Activated CD4-positive, alpha-beta T cell treated with anti-CD3 and anti-CD28 coated beads, Interleukin-2, amount 10 ng/mL, durations not matched to agents 7 days and 5 days (primary cell): ENCODE measurements at regions not wholly inside any gene's neighbourhood (a gene's known extent, or its start where the extent isn't known, plus 50 kb on each side); places are given as distances from the start of the nearest gene placed in this dataset.

Experiments
- CTCF ChIA-PET: fragments of 350-600 bp; sonication (Branson Sonifier 250); formaldehyde crosslinking; loops from one replicate; lab custom pipeline; 2021; ENCODE audit warnings: antibody characterized with exemption; lab: Charles Lee
- POLR2A ChIA-PET: fragments of 350-600 bp; sonication (Branson Sonifier 250); formaldehyde crosslinking; loops from one replicate; lab custom pipeline; 2021; ENCODE audit warnings: antibody characterized with exemption; lab: Charles Lee
- DNase-seq: peaks from one replicate; pipeline ENCODE4 v3.0.0-alpha.2; 2020
- H3K27ac Mint-ChIP-seq: one replicate; pipeline ENCODE4 v1.8.0; 2021; ENCODE audit warnings: mild to moderate bottlenecking, moderate library complexity, mixed read lengths
- H3K27me3 Mint-ChIP-seq: one replicate; pipeline ENCODE4 v1.8.0; 2021; ENCODE audit warnings: mixed read lengths
- H3K36me3 Mint-ChIP-seq: one replicate; pipeline ENCODE4 v1.8.0; 2021; ENCODE audit warnings: low read depth, mixed read lengths
- H3K4me1 Mint-ChIP-seq: one replicate; pipeline ENCODE4 v1.8.0; 2021; ENCODE audit warnings: mixed read lengths
- H3K4me3 Mint-ChIP-seq: one replicate; pipeline ENCODE4 v1.8.0; 2021; ENCODE audit warnings: mild to moderate bottlenecking, moderate library complexity, mixed read lengths
- H3K9me3 Mint-ChIP-seq: one replicate; pipeline ENCODE4 v1.8.0; 2021; ENCODE audit warnings: mixed read lengths

DNA sequence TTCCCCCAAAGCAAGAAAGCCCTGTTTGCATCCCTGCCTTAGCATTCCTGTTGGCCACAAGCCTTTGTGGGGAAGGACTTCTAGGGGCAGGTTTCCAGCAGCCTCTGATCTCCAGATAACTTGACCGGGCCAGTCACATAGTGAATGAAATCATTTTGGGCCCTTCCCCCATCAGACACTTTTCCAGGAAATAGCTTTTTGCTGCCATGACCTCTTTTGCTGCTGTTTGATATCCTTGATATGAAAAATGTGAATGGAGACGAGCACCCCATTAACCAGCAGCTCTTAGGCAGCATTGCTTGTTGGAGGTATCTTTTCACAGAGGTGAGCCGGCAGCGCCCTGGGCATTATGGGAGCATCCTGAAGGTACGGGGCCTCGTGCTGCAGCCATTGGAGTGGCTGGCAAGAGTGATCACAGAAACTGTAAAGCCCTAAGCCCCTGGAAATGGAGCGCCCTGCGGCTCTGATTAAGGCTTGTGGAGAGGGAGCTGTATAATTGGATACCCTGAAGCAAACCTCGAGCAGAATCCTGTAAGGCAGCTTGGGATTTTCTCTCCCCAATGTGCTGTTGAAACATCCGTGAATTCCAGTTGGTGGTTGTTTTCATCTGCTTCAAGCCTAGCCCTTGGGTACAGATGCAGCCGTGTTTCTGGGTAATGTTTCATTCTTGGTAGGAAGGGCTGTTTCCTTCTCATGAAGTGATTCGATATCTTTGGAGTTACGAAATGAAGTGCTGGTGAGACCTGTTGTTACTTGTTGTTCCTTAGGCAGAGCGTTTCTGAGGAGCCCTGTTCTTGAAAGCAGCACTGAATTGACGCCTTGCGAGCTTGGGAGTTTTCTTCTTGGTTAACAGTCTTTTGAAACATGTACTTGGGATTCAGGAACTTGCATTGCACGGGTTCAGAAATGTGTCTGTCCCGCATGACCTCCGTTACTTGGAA lies 179.0 kb downstream of the PTEN start:
- H3K9me3 Mint-ChIP-seq, result peaks cover 10% of the 10 kb centered on the region
- no peak for DNase-seq
- no peaks in the 10 kb centered on the region for H3K36me3 Mint-ChIP-seq
- CTCF ChIA-PET, result interaction anchor here (1.3 to 2.0 kb wide), 2 partner anchors 12 to 48 kb away, joined by 3 to 4 read pairs; no protein-coding TSS in a partner anchor
- H3K4me1 Mint-ChIP-seq, result peaks cover 5% of the 10 kb centered on the region
- H3K27me3 Mint-ChIP-seq, result peaks cover 2% of the 10 kb centered on the region
- H3K4me3 Mint-ChIP-seq, result no peak overlapping the region
- H3K27ac Mint-ChIP-seq, result no peak overlapping the region
- POLR2A ChIA-PET, result no interaction called here

DNA sequence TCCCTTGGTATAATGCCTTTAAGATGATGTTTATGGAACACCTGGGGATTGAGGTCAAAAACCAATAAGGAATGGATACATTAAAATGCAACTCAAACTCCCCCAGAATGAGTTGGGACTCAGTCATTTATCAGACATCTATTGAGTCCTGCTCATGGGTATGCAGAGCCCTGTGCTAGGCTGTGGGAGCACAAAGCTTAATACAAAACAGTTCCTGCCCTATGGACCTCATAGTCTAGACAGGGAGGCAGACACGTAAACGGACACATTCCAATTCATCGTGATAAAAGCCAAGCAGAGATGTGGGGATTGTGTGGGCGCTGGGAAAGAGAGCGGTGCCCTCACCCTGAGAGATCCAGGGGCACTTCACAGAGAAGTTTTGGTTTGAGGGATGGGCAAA lies 181.7 kb downstream of the PTEN start:
- no peak for DNase-seq
- POLR2A ChIA-PET, result no interaction called here
- peaks cover 5% of the 10 kb centered on the region for H3K27me3 Mint-ChIP-seq
- CTCF ChIA-PET, result no interaction called here
- H3K9me3 Mint-ChIP-seq, result peaks cover 12% of the 10 kb centered on the region
- peaks cover 2% of the 10 kb centered on the region for H3K36me3 Mint-ChIP-seq
- no peak overlapping the region for H3K27ac Mint-ChIP-seq
- H3K4me1 Mint-ChIP-seq, result peaks cover 5% of the 10 kb centered on the region
- H3K4me3 Mint-ChIP-seq, result no peak overlapping the region

DNA sequence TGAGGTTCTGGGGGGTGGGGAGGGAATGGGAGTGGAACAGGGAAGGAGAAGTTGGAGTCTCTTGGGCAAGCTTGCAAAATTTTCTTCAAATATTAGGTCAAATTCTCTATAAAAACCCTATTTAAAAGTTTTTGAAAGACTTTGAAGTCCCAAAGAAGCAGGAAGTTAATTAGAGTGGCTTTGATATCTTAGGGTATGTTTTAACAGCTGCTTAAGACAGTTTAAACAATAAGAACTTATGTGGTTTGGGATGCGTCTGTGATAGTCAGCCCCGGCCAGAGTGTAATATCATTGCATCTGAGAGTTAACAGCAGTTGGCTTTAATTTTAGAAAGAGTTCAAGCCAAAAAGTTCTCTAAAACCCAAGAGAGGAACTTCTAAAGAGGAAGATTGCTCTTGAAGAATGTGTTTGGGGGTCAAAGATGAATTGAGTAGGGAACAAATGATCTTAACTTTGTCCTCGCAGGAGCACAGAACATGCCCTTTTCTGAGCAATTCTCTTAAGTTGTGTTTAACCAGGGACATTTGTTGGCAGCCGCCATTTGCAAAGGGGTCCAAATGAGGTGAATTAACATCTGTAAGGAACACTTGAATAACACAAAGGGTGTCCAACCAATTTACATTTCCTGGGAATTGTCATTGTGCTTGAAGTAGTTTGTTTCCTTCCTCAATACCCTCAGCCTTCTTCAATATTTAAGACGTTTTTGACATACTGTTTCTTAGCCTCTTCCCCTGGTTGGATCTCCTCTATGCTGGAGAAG lies 182.4 kb downstream of the PTEN start:
- H3K36me3 Mint-ChIP-seq, result peaks cover 2% of the 10 kb centered on the region
- H3K9me3 Mint-ChIP-seq, result peaks cover 12% of the 10 kb centered on the region
- H3K4me1 Mint-ChIP-seq, result peaks cover 5% of the 10 kb centered on the region
- CTCF ChIA-PET, result no interaction called here
- no peak overlapping the region for H3K4me3 Mint-ChIP-seq
- H3K27me3 Mint-ChIP-seq, result peaks cover 5% of the 10 kb centered on the region
- no peak overlapping the region for H3K27ac Mint-ChIP-seq
- DNase-seq, result no peak
- POLR2A ChIA-PET, result no interaction called here

DNA sequence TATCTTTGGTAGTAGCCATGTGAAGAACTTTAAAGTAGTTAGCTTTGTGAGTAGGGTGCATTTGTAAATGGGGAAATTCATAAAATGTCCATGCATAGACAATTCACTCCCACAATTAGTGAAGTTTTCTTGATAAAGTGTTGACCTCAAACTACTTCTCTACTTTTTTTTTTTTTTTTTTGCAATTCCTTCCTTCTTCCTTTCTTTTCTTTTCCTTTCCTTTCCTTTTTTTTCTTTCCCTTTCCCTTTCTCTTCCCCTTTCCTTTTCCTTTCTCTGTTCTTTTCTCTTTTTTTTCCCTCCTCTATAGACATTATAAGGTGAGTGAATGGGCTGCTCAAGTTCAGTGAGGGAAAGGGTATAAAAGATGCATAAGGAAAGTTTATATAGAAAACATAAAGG lies 184.2 kb downstream of the PTEN start:
- DNase-seq, result no peak
- H3K36me3 Mint-ChIP-seq, result peaks cover 2% of the 10 kb centered on the region
- peaks cover 12% of the 10 kb centered on the region for H3K9me3 Mint-ChIP-seq
- peaks cover 5% of the 10 kb centered on the region for H3K27me3 Mint-ChIP-seq
- H3K4me3 Mint-ChIP-seq, result no peak overlapping the region
- POLR2A ChIA-PET, result no interaction called here
- no peak overlapping the region for H3K27ac Mint-ChIP-seq
- CTCF ChIA-PET, result interaction anchor here (0.8 kb wide), 1 partner anchor 19 kb away, joined by 3 read pairs; no protein-coding TSS in a partner anchor
- peaks cover 5% of the 10 kb centered on the region for H3K4me1 Mint-ChIP-seq

DNA sequence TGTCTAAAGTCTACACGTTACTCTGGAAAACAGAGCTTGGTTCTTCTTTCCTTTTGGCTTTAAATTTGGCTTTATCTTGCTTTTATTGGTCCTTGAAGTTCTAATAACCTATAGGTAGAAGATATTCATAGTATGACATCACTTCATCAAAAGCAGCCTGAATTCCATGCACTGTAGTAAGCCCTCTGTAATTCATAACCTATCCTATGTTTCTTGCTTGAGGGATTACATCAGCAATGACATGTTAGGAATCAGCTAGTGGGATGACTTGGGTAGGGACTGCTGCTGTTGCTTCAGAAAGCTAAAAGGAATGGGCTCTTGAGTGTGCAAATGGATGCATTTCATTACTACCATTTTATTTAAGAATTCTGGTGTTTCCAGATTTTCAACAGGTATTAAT lies 184.9 kb downstream of the PTEN start:
- Mint-ChIP-seq H3K27me3 (peaks cover 5% of the 10 kb centered on the region), H3K4me1 (peaks cover 5% of the 10 kb centered on the region), H3K4me3 (no peak overlapping the region), H3K27ac (no peak overlapping the region), H3K36me3 (peaks cover 2% of the 10 kb centered on the region), H3K9me3 (peaks cover 12% of the 10 kb centered on the region)
- CTCF ChIA-PET, result interaction anchor here (0.6 to 0.8 kb wide), 2 partner anchors 19 to 194 kb away, joined by 3 read pairs; no protein-coding TSS in a partner anchor
- DNase-seq, result no peak
- POLR2A ChIA-PET, result no interaction called here

DNA sequence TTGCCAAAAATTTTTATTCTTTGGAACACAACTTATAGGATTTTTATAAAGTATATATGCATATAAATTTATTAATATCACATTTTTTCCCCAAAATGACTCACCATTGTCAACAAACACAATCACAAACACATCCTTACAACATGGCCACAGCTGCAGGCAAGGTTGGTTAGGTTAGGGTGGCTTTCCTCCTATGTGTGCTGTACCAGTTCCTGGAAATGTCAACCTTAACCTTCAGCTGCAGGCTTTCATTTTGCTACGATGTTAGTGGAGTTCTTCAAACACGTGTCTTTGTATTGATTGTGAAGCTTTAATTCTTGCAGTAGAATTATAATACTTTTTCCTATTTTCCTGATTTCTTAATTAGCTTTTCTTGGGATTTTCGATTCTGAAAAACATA lies 185.8 kb downstream of the PTEN start:
- ChIA-PET CTCF (no interaction called here), POLR2A (interaction anchor here (0.6 kb wide), 1 partner anchor 441 kb away, joined by 3 read pairs; no protein-coding TSS in a partner anchor)
- no peak for DNase-seq
- peaks cover 5% of the 10 kb centered on the region for H3K27me3 Mint-ChIP-seq
- H3K4me3 Mint-ChIP-seq, result no peak overlapping the region
- peaks cover 2% of the 10 kb centered on the region for H3K36me3 Mint-ChIP-seq
- H3K27ac Mint-ChIP-seq, result no peak overlapping the region
- H3K9me3 Mint-ChIP-seq, result peaks cover 12% of the 10 kb centered on the region
- H3K4me1 Mint-ChIP-seq, result peaks cover 5% of the 10 kb centered on the region

DNA sequence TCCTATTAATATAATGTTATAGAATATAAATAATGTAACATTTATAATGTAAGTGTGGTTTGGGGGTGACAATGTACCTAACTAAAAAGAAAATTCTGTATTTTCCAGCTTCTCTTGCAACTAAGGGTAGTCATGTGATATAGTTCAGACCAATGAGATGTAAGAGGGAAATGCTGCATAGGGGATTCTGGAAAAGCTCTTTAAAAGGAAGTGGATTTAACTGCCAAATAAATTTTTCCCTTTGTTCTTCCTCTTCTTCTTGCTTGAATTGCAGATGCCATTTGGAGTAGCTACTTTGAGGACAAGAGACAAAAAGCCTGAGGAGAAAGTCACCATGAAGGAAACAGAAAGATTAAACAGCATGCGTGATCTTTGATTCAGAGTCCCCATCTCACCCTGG lies 194.3 kb downstream of the PTEN start:
- POLR2A ChIA-PET, result no interaction called here
- Mint-ChIP-seq H3K4me3 (no peak overlapping the region), H3K4me1 (peaks cover 4% of the 10 kb centered on the region), H3K27me3 (no peaks in the 10 kb centered on the region), H3K27ac (no peak overlapping the region), H3K9me3 (peaks cover 2% of the 10 kb centered on the region), H3K36me3 (no peaks in the 10 kb centered on the region)
- CTCF ChIA-PET, result no interaction called here
- no peak for DNase-seq

DNA sequence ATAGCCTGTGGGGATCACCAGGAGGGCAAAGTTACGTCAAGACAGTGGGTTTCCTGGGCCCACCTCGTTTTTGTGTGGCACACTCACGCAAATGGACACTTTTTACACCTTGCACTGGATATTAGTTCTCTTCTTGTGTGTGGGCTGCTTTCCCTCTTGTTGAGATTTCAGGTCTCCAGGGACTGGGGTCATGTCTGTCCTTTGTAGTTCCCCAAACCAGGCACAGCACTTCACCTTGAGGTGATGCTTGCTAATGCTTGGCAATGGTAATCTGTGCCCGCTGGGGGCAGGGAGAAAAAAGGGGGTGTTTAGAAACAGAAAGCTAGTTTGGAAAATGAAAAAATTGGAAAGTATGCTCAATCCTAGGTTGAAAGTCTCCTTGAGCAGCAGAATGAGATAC lies 195.3 kb downstream of the PTEN start:
- Mint-ChIP-seq H3K27ac (no peak overlapping the region), H3K4me1 (peaks cover 8% of the 10 kb centered on the region), H3K36me3 (no peaks in the 10 kb centered on the region), H3K27me3 (no peaks in the 10 kb centered on the region), H3K9me3 (peaks cover 2% of the 10 kb centered on the region), H3K4me3 (no peak overlapping the region)
- ChIA-PET CTCF (interaction anchor here (1.5 kb wide), 1 partner anchor 10 kb away, joined by 3 read pairs; no protein-coding TSS in a partner anchor), POLR2A (no interaction called here)
- DNase-seq, result no peak

DNA sequence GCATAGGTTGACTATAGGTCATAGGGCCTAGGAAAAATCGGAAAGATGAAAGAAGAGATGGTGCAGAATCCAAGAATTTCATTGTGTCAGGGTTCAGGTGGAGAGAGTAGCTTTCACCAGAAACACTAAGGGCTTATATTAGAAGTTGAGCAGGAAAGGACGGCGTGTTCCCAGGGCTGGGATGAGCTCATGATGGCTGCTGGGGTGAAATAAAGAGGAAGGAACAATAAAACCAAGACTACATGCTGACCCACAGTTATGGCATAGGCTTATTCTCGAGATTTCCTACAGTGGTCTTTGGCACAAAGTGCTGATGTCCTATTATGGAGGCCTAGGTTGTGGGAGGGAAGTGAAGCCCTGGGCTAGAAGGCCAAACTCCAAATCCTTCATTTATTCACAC lies 195.8 kb downstream of the PTEN start:
- ChIA-PET CTCF (interaction anchor here (1.5 kb wide), 1 partner anchor 10 kb away, joined by 3 read pairs; no protein-coding TSS in a partner anchor), POLR2A (no interaction called here)
- DNase-seq, result no peak
- Mint-ChIP-seq H3K27ac (no peak overlapping the region), H3K4me1 (peaks cover 11% of the 10 kb centered on the region), H3K36me3 (no peaks in the 10 kb centered on the region), H3K9me3 (peaks cover 2% of the 10 kb centered on the region), H3K27me3 (no peaks in the 10 kb centered on the region), H3K4me3 (no peak overlapping the region)

DNA sequence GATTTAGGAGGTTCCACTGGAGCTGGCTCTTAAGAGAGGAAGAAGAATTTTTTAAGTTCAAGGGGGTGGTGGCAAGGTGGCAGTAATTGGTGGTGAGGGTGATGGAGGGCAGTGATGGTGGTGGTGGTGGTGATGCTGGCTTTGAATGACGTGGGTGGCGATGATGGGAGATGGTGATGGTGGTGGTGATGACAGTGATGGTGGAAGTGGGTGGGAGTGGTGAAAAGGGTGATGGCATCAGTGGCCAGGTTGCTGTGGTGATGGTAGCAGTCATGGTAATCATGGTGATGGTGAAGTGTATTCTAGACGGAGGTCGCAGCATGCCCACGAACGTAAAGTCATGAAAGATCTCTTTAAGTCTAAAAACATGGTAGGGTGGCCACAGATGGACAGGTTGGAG lies 197.3 kb downstream of the PTEN start:
- peaks cover 27% of the 10 kb centered on the region for H3K4me1 Mint-ChIP-seq
- no peak for DNase-seq
- no peak overlapping the region for H3K4me3 Mint-ChIP-seq
- H3K36me3 Mint-ChIP-seq, result no peaks in the 10 kb centered on the region
- no peak overlapping the region for H3K27ac Mint-ChIP-seq
- H3K9me3 Mint-ChIP-seq, result peaks cover 2% of the 10 kb centered on the region
- POLR2A ChIA-PET, result no interaction called here
- H3K27me3 Mint-ChIP-seq, result no peaks in the 10 kb centered on the region
- CTCF ChIA-PET, result no interaction called here

DNA sequence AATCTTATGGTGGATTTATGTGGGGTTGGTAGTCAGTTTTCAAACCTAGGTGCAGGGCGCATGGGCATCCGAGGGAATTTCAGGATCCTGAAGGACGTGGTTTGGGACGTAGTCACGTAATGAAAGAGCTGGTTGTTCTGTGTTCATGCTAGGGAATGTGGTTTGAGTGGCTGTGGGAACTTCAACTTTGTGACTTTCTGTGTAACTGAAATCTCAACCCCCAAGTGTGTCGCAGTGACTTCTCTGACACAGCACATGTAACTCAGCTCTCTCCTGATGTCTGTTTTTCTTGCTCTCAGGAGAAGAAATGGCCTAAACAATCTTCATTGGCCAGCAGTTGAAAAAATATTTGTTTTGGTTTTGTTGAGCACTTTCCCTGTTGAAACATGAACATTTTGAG lies 199.0 kb downstream of the PTEN start:
- Mint-ChIP-seq H3K9me3 (peaks cover 5% of the 10 kb centered on the region), H3K36me3 (peaks cover 8% of the 10 kb centered on the region), H3K27ac (no peak overlapping the region), H3K27me3 (no peaks in the 10 kb centered on the region), H3K4me1 (peaks cover 42% of the 10 kb centered on the region), H3K4me3 (no peak overlapping the region)
- POLR2A ChIA-PET, result no interaction called here
- no peak for DNase-seq
- CTCF ChIA-PET, result interaction anchor here (0.6 kb wide), 1 partner anchor 138 kb away, joined by 3 read pairs; no protein-coding TSS in a partner anchor

DNA sequence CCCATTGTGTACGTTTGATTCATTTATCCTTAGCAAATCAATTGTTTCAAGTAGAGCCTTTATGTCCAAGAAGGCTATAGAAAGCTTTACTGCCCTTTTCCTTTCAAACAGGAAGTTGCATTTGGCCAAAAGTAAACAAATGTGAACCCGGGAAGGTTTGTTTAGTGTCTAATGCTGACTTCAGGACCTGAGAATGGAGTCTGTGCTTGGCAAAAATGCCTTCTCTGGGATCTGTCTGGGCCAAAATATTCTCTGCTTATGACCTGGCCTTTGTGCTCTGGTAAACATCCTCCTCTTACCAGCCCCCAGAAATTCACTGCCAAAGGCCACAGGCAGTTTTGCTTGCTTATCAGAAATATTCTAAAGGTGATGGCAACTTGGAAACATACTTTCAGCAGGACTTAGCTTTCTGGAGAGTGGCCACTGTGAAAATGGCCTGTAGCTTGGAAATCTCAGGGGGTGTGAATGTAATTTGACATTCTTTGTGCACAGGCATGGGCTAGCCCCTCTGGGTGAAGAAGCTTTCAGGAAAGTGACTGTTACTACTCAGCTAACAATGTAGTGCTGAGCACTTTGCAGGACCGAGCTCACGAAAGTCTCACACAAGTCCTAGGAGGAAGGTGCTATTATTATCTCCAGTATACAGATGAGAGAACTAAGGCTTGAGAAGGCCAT lies 199.5 kb downstream of the PTEN start:
- no peak for DNase-seq
- Mint-ChIP-seq H3K9me3 (peaks cover 8% of the 10 kb centered on the region), H3K4me1 (peaks cover 48% of the 10 kb centered on the region), H3K27ac (no peak overlapping the region), H3K4me3 (no peak overlapping the region), H3K27me3 (no peaks in the 10 kb centered on the region), H3K36me3 (peaks cover 11% of the 10 kb centered on the region)
- ChIA-PET CTCF (interaction anchor here (0.9 to 1.0 kb wide), 2 partner anchors 10 kb away, joined by 3 read pairs; no protein-coding TSS in a partner anchor), POLR2A (no interaction called here)
